ENCODE measurements at regions not wholly inside any gene's neighbourhood (a gene's known extent, or its start where the extent isn't known, plus 50 kb on each side); places are given as distances from the start of the nearest gene placed in this dataset.

GRCh38 chr22:49576241-49577141 lies 251.2 kb downstream of the BRD1 start:
- no peak overlapping the region for H3K27ac Mint-ChIP-seq
- POLR2A ChIA-PET = no interaction called here

GRCh38 chr22:49575703-49576081 lies 252.0 kb downstream of the BRD1 start:
- no peaks in the 10 kb centered on the region for H3K27me3 Mint-ChIP-seq
- H3K36me3 Mint-ChIP-seq (ENCODE audit: low read depth) = no peaks in the 10 kb centered on the region
- peaks cover 3% of the 10 kb centered on the region for H3K9me3 Mint-ChIP-seq
- H3K4me1 Mint-ChIP-seq = no peaks in the 10 kb centered on the region
- ChIA-PET POLR2A (no interaction called here), CTCF (no interaction called here)
- no peak for DNase-seq
- H3K4me3 Mint-ChIP-seq = no peak overlapping the region
- no peak overlapping the region for H3K27ac Mint-ChIP-seq

More at GRCh38 chr22:49576241-49577141, 251.2 kb downstream of the BRD1 start:
- Mint-ChIP-seq H3K27me3 (no peaks in the 10 kb centered on the region), H3K4me1 (no peaks in the 10 kb centered on the region), H3K36me3 (ENCODE audit: low read depth) (no peaks in the 10 kb centered on the region), H3K4me3 (no peak overlapping the region), H3K9me3 (peaks cover 3% of the 10 kb centered on the region)
- CTCF ChIA-PET = no interaction called here
- DNase-seq = no peak

GRCh38 chr22:49574881-49575702 lies 252.6 kb downstream of the BRD1 start:
- no peak for DNase-seq
- H3K27ac Mint-ChIP-seq = no peak overlapping the region
- no peak overlapping the region for H3K4me3 Mint-ChIP-seq

GRCh38 chr22:49574205-49574880 lies 253.3 kb downstream of the BRD1 start:
- Mint-ChIP-seq H3K27me3 (no peaks in the 10 kb centered on the region), H3K27ac (no peak overlapping the region), H3K4me3 (no peak overlapping the region), H3K36me3 (ENCODE audit: low read depth) (no peaks in the 10 kb centered on the region), H3K9me3 (peaks cover 3% of the 10 kb centered on the region), H3K4me1 (no peaks in the 10 kb centered on the region)
- no peak for DNase-seq
- ChIA-PET CTCF (no interaction called here), POLR2A (no interaction called here)

More at GRCh38 chr22:49574881-49575702, 252.6 kb downstream of the BRD1 start:
- Mint-ChIP-seq H3K9me3 (peaks cover 3% of the 10 kb centered on the region), H3K4me1 (no peaks in the 10 kb centered on the region), H3K36me3 (ENCODE audit: low read depth) (no peaks in the 10 kb centered on the region), H3K27me3 (no peaks in the 10 kb centered on the region)
- CTCF ChIA-PET = no interaction called here
- POLR2A ChIA-PET = no interaction called here

GRCh38 chr22:49573109-49573765 lies 254.4 kb downstream of the BRD1 start:
- H3K27ac Mint-ChIP-seq = no peak overlapping the region
- H3K27me3 Mint-ChIP-seq = no peaks in the 10 kb centered on the region
- H3K9me3 Mint-ChIP-seq = no peaks in the 10 kb centered on the region
- no peak overlapping the region for H3K4me3 Mint-ChIP-seq
- CTCF ChIA-PET = no interaction called here
- H3K36me3 Mint-ChIP-seq (ENCODE audit: low read depth) = no peaks in the 10 kb centered on the region
- POLR2A ChIA-PET = no interaction called here
- DNase-seq = no peak
- H3K4me1 Mint-ChIP-seq = no peaks in the 10 kb centered on the region

GRCh38 chr22:49571326-49571725 lies 256.3 kb downstream of the BRD1 start:
- H3K4me3 Mint-ChIP-seq = no peak overlapping the region
- CTCF ChIA-PET = no interaction called here
- no peaks in the 10 kb centered on the region for H3K9me3 Mint-ChIP-seq
- H3K4me1 Mint-ChIP-seq = no peaks in the 10 kb centered on the region
- H3K36me3 Mint-ChIP-seq (ENCODE audit: low read depth) = no peaks in the 10 kb centered on the region
- H3K27ac Mint-ChIP-seq = no peak overlapping the region
- H3K27me3 Mint-ChIP-seq = no peaks in the 10 kb centered on the region
- no peak for DNase-seq
- POLR2A ChIA-PET = no interaction called here

GRCh38 chr22:49570032-49570848 lies 257.4 kb downstream of the BRD1 start:
- Mint-ChIP-seq H3K27me3 (no peaks in the 10 kb centered on the region), H3K36me3 (ENCODE audit: low read depth) (no peaks in the 10 kb centered on the region), H3K4me3 (no peak overlapping the region), H3K27ac (no peak overlapping the region), H3K4me1 (no peaks in the 10 kb centered on the region), H3K9me3 (no peaks in the 10 kb centered on the region)
- POLR2A ChIA-PET = no interaction called here
- DNase-seq = no peak
- CTCF ChIA-PET = no interaction called here

GRCh38 chr22:49569286-49570031 lies 258.2 kb downstream of the BRD1 start:
- no peaks in the 10 kb centered on the region for H3K4me1 Mint-ChIP-seq
- no peak overlapping the region for H3K27ac Mint-ChIP-seq
- H3K36me3 Mint-ChIP-seq (ENCODE audit: low read depth) = no peaks in the 10 kb centered on the region
- no peaks in the 10 kb centered on the region for H3K9me3 Mint-ChIP-seq
- H3K4me3 Mint-ChIP-seq = no peak overlapping the region
- POLR2A ChIA-PET = no interaction called here
- H3K27me3 Mint-ChIP-seq = no peaks in the 10 kb centered on the region
- CTCF ChIA-PET = no interaction called here
- DNase-seq = no peak

GRCh38 chr22:49568751-49569285 lies 258.9 kb downstream of the BRD1 start:
- no peak for DNase-seq
- H3K4me1 Mint-ChIP-seq = no peaks in the 10 kb centered on the region

GRCh38 chr22:49567899-49568750 lies 259.5 kb downstream of the BRD1 start:
- CTCF ChIA-PET = interaction anchor here (0.9 to 1.2 kb wide), 2 partner anchors 16 to 18 kb away, joined by 3 read pairs; no protein-coding TSS in a partner anchor

More at GRCh38 chr22:49568751-49569285, 258.9 kb downstream of the BRD1 start:
- no peak overlapping the region for H3K4me3 Mint-ChIP-seq
- H3K36me3 Mint-ChIP-seq (ENCODE audit: low read depth) = no peaks in the 10 kb centered on the region
- H3K27me3 Mint-ChIP-seq = no peaks in the 10 kb centered on the region
- POLR2A ChIA-PET = no interaction called here
- CTCF ChIA-PET = interaction anchor here (1.2 kb wide), 1 partner anchor 17 kb away, joined by 3 read pairs; no protein-coding TSS in a partner anchor
- H3K9me3 Mint-ChIP-seq = no peaks in the 10 kb centered on the region
- H3K27ac Mint-ChIP-seq = no peak overlapping the region

GRCh38 chr22:49566693-49567092 lies 261.0 kb downstream of the BRD1 start:
- no peaks in the 10 kb centered on the region for H3K36me3 Mint-ChIP-seq (ENCODE audit: low read depth)
- POLR2A ChIA-PET = no interaction called here
- H3K27me3 Mint-ChIP-seq = no peaks in the 10 kb centered on the region

More at GRCh38 chr22:49567899-49568750, 259.5 kb downstream of the BRD1 start:
- Mint-ChIP-seq H3K9me3 (no peaks in the 10 kb centered on the region), H3K4me1 (no peaks in the 10 kb centered on the region), H3K4me3 (no peak overlapping the region), H3K27ac (no peak overlapping the region), H3K36me3 (ENCODE audit: low read depth) (no peaks in the 10 kb centered on the region), H3K27me3 (no peaks in the 10 kb centered on the region)
- no peak for DNase-seq
- POLR2A ChIA-PET = no interaction called here

More at GRCh38 chr22:49566693-49567092, 261.0 kb downstream of the BRD1 start:
- DNase-seq = no peak
- CTCF ChIA-PET = no interaction called here
- Mint-ChIP-seq H3K9me3 (no peaks in the 10 kb centered on the region), H3K4me1 (no peaks in the 10 kb centered on the region), H3K4me3 (no peak overlapping the region), H3K27ac (no peak overlapping the region)

Data from activated CD4-positive, alpha-beta T cell treated with anti-CD3 and anti-CD28 coated beads, Interleukin-2, amount 10 ng/mL, durations not matched to agents 7 days and 5 days (primary cell).